Heart left ventricle (tissue), 13 donors: ENCODE measurements at regions not wholly inside any gene's neighbourhood (a gene's known extent, or its start where the extent isn't known, plus 50 kb on each side); places are given as distances from the start of the nearest gene placed in this dataset.

ENCODE experiments used
- POLR2A ChIP-seq, 2 donors: fragments of 450-650 bp; IDR thresholded peaks; one replicate each; pipeline ENCODE4 v1.6.1; 2017; ENCODE audit warnings: antibody characterized with exemption in 2 of 2, mild to moderate bottlenecking in 2 of 2, moderate library complexity in 2 of 2
- TF ChIP-seq, protein P1 (sequence below), 12 donors: fragments of 200-600 bp; sonication (generic) in 4 of 12; IDR thresholded peaks; one replicate each; pipeline versions ENCODE4 v1.5.0 to v1.8.0; 2018 to 2022; ENCODE audit warnings: antibody characterized with exemption in 12 of 12, mild to moderate bottlenecking in 5 of 12
- donor health status: ischemic (EF 13 %, LVEDD 7.1; RV severe dilation, severe dysfunction).
- donor health status: DM: no; HTN: yes; CAD: no.
- donor health status: DM: no; HTN: no; CAD: no.
- donor health status: ischemic (EF 25% LVEDD 6.9; RV normal size, moderate dysfunction).
- donor health status: ischemic (EF 25% LVEDD 5.7; RV mildly dilated, moderate dysfunction).
- donor health status: ischemic (EF 35%, LVEDD 5.7; RV mildly dilated, moderate dysfunction).
- donor health status: nonischemic (EF 11% LVEDD 7.7; RV severe dilation, severe dysfunction).
- donor health status: DM: yes; HTN: yes; CAD: no.
- donor health status: PGD.
- donor health status: ischemic (EF 29% LVEDD 5.4; RV normal size, mild dysfunction).
- donor health status: nonischemic (EF 23%, LVEDD 6.1; RV moderate dilation, normal function).

DNA sequence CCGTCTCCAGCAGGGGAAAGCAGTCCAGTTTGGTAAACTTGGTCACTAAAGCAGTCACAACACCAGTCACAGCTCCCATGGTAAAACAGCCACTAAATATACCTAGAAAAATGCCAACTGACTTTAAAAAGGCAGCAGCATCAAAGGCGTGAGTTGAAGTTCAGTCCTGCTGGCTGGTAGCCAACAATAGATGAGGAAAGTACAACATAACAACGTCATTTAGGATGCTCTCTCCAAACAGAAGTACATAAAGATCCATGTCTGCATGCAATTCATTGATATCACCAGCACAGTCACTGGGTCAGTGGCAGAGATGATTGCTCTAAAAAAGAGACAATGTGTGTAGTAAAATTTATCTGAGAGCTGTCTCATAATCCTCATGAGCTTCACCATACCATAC lies 59.3 kb upstream of the TMPO start:
- TF ChIP-seq, protein P1, sequence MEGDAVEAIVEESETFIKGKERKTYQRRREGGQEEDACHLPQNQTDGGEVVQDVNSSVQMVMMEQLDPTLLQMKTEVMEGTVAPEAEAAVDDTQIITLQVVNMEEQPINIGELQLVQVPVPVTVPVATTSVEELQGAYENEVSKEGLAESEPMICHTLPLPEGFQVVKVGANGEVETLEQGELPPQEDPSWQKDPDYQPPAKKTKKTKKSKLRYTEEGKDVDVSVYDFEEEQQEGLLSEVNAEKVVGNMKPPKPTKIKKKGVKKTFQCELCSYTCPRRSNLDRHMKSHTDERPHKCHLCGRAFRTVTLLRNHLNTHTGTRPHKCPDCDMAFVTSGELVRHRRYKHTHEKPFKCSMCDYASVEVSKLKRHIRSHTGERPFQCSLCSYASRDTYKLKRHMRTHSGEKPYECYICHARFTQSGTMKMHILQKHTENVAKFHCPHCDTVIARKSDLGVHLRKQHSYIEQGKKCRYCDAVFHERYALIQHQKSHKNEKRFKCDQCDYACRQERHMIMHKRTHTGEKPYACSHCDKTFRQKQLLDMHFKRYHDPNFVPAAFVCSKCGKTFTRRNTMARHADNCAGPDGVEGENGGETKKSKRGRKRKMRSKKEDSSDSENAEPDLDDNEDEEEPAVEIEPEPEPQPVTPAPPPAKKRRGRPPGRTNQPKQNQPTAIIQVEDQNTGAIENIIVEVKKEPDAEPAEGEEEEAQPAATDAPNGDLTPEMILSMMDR (IDR thresholded peaks at IDR 0.05), result no peak
- TF ChIP-seq POLR2A (IDR thresholded peaks at IDR 0.05), result no peak
